SJCRH30 (cell line): ENCODE measurements at regions not wholly inside any gene's neighbourhood (a gene's known extent, or its start where the extent isn't known, plus 50 kb on each side); places are given as distances from the start of the nearest gene placed in this dataset.

Source experiments
- DNase-seq, 2 experiments: peaks; one replicate each; pipeline ENCODE4 v3.0.0-alpha.2; 2015 to 2020
- H3K27ac ChIP-seq: fragments of 250-450 bp; sonication (Bioruptor Pico); 2 replicates; pipeline ENCODE4 v1.5.1; 2020; ENCODE audit warnings: mild to moderate bottlenecking, moderate library complexity
- H3K27me3 ChIP-seq: fragments of 250-450 bp; sonication (Bioruptor Pico); 2 replicates; pipeline ENCODE4 v1.5.1; 2020; ENCODE audit warnings: mild to moderate bottlenecking, moderate library complexity
- H3K36me3 ChIP-seq: fragments of 250-450 bp; sonication (Bioruptor Pico); 2 replicates; pipeline ENCODE4 v1.5.1; 2020; ENCODE audit warnings: mild to moderate bottlenecking, moderate library complexity
- H3K4me1 ChIP-seq: fragments of 250-450 bp; sonication (Bioruptor Pico); 2 replicates; pipeline ENCODE4 v1.5.1; 2020; ENCODE audit warnings: mild to moderate bottlenecking, moderate library complexity
- H3K4me3 ChIP-seq: fragments of 250-450 bp; sonication (Bioruptor Pico); 2 replicates; pipeline ENCODE4 v1.5.1; 2020; ENCODE audit warnings: mild to moderate bottlenecking, moderate library complexity
- H3K9me3 ChIP-seq: fragments of 250-450 bp; sonication (Bioruptor Pico); replicated peaks from 2 replicates; pipeline ENCODE4 v1.5.1; 2020; ENCODE audit warnings: mild to moderate bottlenecking, moderate library complexity

DNA sequence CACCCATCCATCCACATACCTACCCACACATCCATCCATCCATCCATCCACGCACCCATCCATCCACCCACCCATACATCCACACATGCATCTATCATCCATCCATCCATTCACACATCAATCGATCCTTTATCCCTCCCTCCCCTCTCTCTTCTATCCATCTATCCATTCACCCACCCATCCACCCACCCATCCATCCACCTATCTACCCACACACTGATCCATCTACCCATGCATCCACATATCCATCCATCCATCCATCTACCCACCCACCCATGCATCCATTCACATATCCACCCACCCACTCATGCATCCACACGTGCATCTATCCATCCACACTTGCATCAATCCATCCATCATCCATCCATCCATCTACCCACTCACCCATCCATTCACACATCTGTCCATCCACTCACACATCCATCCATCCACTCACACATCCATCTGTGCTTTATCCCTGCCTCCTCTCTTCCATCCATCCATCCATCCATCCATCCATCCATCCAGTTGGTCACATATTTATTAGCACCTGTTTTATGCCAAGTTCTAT lies 366.1 kb downstream of the CTTN start:
- Histone ChIP-seq H3K27me3 (no peaks in the 10 kb centered on the region), H3K36me3 (no peaks in the 10 kb centered on the region), H3K4me1 (no peaks in the 10 kb centered on the region), H3K9me3 (no peaks in the 10 kb centered on the region), H3K4me3 (no peak overlapping the region), H3K27ac (no peak overlapping the region)
- DNase-seq, result no peak

DNA sequence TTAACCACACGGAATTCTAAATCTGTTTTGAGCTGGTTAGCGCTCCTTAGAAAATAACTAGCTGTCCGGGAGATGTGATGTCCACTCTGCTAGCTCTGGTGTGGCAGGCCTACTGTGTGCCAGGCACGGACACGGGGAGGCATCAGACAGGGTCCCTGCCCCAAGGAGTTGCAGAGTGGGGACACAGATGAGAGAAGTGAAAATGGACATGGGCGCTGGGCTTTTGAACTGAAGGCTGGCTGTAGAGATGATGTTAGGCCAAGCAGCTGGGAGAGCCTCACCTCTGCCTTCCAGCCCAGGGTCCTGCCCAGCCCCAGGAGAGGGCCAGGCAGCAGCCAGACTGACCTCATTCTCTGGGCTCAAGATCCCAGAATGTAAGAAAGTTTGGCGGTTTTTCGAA lies 368.6 kb downstream of the CTTN start:
- Histone ChIP-seq H3K27me3 (no peaks in the 10 kb centered on the region), H3K9me3 (no peaks in the 10 kb centered on the region), H3K36me3 (no peaks in the 10 kb centered on the region), H3K4me1 (no peaks in the 10 kb centered on the region), H3K27ac (no peak overlapping the region), H3K4me3 (no peak overlapping the region)
- DNase-seq, result no peak

DNA sequence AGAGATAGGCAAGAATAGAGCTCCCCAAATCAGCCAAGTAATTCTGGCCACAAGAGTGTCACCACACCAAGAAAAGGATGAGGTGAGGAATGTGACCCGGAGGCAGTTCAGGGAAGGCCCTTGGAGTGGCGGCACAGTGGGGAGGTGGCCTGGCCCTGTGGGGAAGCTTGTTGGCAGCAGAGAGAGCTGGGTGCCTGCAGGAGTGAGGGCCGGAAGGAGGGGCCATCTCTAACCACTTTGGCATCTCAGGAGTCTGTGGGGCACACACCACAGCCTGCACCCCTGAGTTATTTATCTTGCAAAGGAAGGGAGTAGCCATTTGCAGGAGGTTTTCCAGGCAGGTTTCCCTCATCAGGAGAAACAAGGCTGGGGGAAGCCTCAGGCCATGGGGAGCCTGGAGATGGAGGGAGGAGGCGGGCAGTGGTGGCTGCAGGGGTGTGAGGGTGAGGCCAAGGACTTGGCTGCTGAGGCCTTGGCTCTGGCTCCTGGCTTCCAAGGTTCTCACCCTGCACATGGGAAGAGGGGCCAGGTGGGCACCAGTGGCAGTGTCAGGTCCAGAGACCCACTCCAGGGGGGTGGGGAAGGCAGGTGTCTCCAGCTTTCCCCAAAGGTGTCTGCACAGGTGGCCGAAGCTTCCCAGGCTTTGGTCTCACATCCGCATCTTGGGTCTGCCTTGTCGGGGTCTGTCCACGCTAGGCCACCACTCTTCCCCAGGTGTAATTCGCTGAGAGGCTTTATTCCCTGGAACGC lies 370.2 kb downstream of the CTTN start:
- Histone ChIP-seq H3K27ac (no peak overlapping the region), H3K36me3 (no peaks in the 10 kb centered on the region), H3K4me3 (no peak overlapping the region), H3K4me1 (no peaks in the 10 kb centered on the region), H3K27me3 (no peaks in the 10 kb centered on the region), H3K9me3 (no peaks in the 10 kb centered on the region)
- no peak for DNase-seq

DNA sequence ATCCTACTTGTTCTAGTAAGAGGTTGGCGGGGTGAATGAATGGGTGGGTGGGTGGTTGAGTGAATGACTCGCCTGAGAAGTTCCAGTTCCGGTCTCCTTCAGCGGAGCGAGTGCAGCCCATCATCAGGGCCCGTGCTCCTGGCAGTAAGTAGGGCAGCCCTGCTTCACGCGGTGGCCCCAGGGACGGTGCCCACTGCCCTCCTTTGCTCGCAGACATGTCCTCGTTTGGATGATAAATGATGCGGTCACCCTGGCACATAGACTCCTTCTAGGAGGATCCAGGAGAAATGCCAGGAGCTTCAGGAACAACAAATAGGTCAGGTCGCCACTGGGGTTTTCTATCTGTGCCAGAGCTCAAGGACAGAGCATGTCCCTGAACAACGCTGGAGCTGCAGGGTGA lies 370.8 kb downstream of the CTTN start:
- Histone ChIP-seq H3K27ac (no peak overlapping the region), H3K4me3 (no peak overlapping the region), H3K9me3 (no peaks in the 10 kb centered on the region), H3K36me3 (no peaks in the 10 kb centered on the region), H3K4me1 (no peaks in the 10 kb centered on the region), H3K27me3 (no peaks in the 10 kb centered on the region)
- no peak for DNase-seq

DNA sequence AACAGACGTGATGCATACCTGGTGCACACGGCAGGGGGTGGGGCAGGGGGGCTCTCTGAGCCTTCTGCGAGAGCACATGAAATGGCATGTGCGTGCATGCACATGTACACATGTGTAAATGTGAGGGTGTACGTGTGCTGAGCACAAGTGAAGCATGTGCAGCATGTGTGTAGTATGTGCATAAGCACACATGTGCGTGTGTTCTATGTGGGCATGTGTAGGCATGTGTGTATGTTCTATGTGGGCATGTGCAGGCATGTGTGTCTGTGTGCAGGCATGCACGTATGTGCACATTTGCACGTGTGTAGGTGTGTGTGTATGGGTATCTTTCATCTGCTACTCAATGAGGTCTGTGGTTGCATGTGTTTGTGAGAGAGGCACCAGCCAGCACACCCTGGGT lies 371.2 kb downstream of the CTTN start:
- Histone ChIP-seq H3K4me1 (no peaks in the 10 kb centered on the region), H3K27me3 (no peaks in the 10 kb centered on the region), H3K4me3 (no peak overlapping the region), H3K9me3 (no peaks in the 10 kb centered on the region), H3K36me3 (no peaks in the 10 kb centered on the region), H3K27ac (no peak overlapping the region)
- DNase-seq, result no peak

DNA sequence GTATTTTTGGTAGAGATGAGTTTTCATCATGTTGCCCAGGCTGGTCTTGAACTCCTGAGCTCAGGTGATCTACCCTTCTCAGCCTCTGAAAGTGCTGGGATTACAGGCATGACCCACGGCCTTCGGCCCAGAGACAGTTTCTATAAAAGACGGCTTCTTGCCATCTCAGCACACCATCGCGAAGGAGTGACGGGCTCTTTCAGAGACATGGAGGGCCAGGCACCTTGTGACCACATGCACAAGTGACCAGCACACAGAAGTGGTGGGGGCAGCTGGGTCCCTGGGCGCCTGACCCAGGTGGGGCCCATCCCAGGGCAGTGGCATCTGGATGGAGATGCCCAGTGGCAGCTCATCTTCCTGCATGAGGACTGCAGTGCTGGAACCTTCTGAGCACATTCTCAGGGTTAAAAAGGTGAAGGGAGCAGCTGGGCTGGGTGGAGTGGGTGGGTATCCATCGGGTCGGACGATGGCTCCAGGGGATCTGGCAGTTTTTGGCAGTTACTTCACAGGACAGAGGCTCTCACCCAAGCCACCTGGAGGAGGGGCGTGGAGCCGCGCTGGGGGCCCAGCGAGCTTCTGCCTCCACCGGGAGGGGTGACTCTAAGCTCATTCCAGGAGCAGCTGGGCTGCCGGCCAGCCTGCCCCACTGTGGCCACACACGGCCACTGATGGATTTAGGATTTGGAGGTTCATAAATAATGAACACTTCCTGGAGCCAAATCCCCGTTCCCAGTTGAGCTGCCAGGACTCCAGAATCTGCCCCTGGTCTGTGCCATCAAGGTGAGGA lies 373.0 kb downstream of the CTTN start:
- Histone ChIP-seq H3K27me3 (no peaks in the 10 kb centered on the region), H3K4me3 (no peak overlapping the region), H3K27ac (no peak overlapping the region), H3K36me3 (no peaks in the 10 kb centered on the region), H3K4me1 (no peaks in the 10 kb centered on the region), H3K9me3 (no peaks in the 10 kb centered on the region)
- no peak for DNase-seq

DNA sequence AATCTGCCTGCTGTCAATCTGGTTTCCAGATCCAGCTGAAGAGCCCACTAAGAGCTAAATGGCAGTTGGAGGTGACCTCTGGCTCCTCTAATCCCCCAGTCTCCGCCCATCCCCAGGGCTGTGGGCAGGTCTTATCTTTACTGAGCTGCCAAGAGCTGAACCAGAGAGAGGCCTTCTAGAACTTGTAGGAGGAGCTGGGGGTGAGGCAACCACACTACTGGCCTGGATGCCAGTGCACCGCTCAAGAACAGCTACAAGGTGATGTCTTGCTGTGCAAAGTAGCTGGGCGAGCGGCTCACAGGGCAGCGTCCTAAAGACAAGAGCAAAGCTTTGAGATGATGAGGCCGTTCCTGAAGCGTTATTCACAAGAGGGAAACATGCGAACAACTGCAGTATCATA lies 374.6 kb downstream of the CTTN start:
- Histone ChIP-seq H3K27me3 (no peaks in the 10 kb centered on the region), H3K4me3 (no peak overlapping the region), H3K36me3 (no peaks in the 10 kb centered on the region), H3K4me1 (no peaks in the 10 kb centered on the region), H3K27ac (no peak overlapping the region), H3K9me3 (no peaks in the 10 kb centered on the region)
- no peak for DNase-seq

DNA sequence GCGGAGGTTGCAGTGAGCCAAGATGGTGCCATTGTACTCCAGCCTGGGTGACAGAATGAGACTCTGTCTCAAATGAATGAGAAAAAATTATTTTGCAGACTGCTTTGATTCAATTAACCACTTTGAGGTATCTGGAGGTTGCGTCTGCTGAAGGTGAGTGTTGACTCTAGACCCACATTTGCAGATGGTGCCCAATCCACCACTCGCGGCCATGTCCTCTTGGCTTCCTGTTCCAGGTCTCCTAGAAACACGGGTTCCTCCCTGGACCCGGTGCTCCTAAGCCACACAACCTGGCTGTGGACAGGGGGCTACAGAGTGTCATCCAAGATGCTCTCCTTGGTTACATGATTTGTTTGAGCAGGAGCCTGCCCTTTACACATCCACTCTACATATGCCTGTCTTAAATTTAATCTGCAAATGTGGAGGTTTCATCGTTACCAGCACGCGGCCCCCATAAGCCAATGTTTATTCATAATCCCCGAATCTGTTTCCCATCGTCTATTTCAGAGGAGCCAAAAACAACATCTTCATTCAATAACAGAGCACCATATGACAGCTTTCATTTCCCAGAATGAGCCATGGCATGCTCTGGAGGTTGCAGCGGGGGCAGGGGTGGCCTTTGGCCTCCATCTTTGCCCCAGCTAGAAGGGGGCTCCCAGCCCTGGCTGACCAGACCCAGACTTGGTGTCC lies 377.2 kb downstream of the CTTN start:
- Histone ChIP-seq H3K4me3 (no peak overlapping the region), H3K27me3 (no peaks in the 10 kb centered on the region), H3K4me1 (no peaks in the 10 kb centered on the region), H3K36me3 (no peaks in the 10 kb centered on the region), H3K27ac (no peak overlapping the region), H3K9me3 (no peaks in the 10 kb centered on the region)
- DNase-seq, result no peak

DNA sequence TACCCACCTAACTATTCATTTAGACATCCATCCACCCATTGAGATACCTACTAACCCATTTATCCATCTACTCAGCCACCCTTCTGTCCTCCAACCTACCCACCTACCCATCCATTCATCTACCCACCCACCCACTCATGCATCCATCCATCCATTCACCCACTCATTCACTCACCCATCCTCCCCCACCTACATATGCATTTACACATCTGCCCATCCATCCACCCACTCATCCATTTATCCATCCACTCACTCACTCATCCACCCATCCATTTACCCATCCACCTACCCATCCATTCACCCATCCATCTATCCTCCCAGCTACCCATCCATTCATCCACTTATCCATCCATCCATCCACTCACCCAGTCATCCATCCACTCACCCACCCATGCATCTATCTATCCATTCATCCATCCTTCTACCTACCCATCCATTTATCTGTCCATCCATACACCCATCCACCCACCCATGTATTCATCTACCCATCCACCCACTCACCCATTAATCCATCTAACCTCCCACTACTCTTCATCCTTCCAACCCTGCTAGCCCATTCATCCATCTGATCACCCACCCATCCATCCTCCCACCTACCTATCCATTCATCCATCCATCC lies 378.7 kb downstream of the CTTN start:
- Histone ChIP-seq H3K4me3 (no peak overlapping the region), H3K27me3 (no peaks in the 10 kb centered on the region), H3K9me3 (no peaks in the 10 kb centered on the region), H3K27ac (no peak overlapping the region), H3K36me3 (no peaks in the 10 kb centered on the region), H3K4me1 (no peaks in the 10 kb centered on the region)
- no peak for DNase-seq

DNA sequence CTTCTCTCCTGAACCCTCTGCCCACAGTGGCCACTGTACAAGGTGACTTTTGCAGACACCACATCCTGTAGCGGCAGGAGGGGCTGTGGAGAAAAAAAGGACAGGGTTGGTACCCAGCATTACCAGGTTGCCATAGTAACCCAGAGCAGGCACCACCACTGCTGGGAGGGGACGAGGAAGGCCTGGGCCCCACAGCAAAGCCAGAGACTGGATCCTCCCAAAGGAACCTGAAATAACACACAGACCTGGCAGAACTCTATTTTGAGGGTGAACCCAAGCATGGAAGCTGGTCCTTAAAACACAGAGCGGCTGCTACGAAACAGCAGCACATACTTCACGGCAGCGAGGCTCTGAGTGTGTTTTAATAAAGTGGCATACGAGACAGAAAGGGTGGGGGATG lies 380.6 kb downstream of the CTTN start:
- H3K27me3 ChIP-seq, result no peaks in the 10 kb centered on the region
- H3K4me1 ChIP-seq, result no peaks in the 10 kb centered on the region
- no peak overlapping the region for H3K27ac ChIP-seq
- H3K9me3 ChIP-seq, result no peaks in the 10 kb centered on the region
- DNase-seq, result no peak
- no peaks in the 10 kb centered on the region for H3K36me3 ChIP-seq
- no peak overlapping the region for H3K4me3 ChIP-seq

DNA sequence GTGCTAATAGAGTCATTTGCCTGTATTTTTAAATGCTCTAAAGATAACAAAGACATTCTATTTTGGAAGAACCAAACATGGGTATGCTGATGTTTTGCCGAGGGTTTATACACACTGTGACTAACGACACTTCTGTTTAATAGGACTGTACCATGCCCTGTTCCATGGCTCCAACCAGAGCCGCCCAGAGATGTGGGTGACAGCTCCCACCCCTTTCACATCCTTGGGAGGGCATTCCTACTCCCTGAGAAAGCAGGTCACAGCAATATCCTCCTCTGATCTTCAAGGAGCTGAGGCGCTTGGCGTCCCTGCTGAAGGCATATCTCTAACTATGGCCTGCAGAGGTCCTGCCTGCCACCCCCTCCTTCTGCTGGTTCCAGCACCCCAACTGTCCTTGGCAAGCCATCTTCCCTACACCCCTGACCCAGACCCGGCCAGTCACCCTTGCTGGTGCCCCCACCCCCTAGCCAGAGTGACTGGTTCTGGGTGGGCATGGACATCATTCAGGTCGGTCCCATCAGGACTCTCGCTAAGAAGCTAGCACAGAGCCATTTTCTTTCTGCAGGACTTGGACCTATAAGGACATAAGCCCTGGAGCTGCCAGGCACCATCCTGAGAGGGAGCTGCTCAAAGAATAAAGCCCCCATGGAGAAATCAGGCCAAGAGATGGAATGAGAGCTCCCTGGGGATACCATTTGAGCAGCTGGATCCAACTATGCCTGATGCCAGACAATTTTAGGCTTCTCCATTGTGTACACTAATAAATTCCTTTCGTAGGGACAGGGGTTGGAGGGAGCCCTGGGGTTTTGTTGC lies 381.3 kb downstream of the CTTN start:
- no peak overlapping the region for H3K4me3 ChIP-seq
- no peaks in the 10 kb centered on the region for H3K9me3 ChIP-seq
- H3K4me1 ChIP-seq, result no peaks in the 10 kb centered on the region
- DNase-seq, result no peak
- no peaks in the 10 kb centered on the region for H3K27me3 ChIP-seq
- H3K27ac ChIP-seq, result no peak overlapping the region
- H3K36me3 ChIP-seq, result no peaks in the 10 kb centered on the region

DNA sequence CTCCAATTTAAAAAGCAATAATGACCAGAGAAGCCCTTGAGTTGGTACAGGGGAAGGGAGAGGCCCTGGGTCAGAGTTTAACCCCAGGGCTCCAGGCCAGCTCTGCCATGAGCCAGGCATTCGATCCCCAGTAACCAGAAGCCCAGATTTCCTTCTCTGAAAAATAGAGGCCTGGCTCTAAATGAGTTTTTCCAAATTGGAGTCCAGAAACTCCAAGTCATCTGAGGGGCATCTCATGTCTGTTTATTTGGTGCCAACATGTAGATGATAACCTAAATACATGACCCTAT lies 381.9 kb downstream of the CTTN start:
- Histone ChIP-seq H3K4me3 (no peak overlapping the region), H3K9me3 (no peaks in the 10 kb centered on the region), H3K4me1 (no peaks in the 10 kb centered on the region), H3K27me3 (no peaks in the 10 kb centered on the region), H3K36me3 (no peaks in the 10 kb centered on the region), H3K27ac (no peak overlapping the region)
- DNase-seq, result no peak

DNA sequence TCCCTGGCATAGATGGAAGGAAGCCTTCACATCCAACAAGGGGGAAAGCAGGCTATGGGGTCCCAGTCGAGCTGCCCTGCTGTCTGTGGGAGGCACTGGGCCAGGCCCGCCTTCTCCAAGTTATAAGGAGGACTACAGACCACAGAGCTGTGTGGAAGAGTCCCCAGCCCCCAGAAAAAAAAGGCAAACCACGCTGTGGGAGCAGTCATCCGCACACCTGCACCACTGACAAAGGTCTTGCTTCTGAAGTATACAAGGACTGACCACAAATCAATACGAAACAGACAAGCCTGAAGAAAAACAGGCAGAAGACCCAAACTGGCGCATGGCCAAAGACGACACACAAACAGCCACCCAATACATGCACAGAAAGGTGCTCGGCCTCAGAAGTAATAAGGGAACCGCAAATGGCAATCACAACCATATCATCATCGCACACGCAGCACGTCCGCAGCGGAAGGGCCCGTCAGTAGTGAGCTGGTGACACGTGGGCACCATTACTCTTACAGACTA lies 384.1 kb downstream of the CTTN start:
- H3K4me1 ChIP-seq, result no peaks in the 10 kb centered on the region
- DNase-seq, result no peak
- no peaks in the 10 kb centered on the region for H3K9me3 ChIP-seq
- H3K4me3 ChIP-seq, result no peak overlapping the region
- no peaks in the 10 kb centered on the region for H3K36me3 ChIP-seq
- no peaks in the 10 kb centered on the region for H3K27me3 ChIP-seq
- H3K27ac ChIP-seq, result no peak overlapping the region

DNA sequence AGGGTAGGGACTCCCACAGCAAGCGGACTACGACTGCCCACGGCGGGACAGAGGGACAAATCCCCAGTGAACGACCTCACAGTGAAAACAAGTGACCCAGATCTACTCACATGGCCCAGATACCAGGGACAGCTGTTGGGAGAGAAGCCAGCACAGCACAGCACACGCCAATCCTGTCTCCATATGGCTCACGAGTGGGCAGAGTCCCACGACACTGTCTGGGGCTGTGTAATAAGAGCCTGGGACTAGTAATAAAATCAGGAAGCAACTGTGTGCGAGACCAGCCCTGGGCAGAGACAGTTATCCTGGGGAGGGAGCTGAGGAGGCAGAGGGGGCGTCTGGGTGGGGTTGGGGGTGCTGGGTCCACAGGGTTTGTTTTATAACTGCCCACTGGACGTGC lies 385.0 kb downstream of the CTTN start:
- Histone ChIP-seq H3K27ac (no peak overlapping the region), H3K4me1 (no peaks in the 10 kb centered on the region), H3K27me3 (no peaks in the 10 kb centered on the region), H3K4me3 (no peak overlapping the region), H3K36me3 (no peaks in the 10 kb centered on the region), H3K9me3 (no peaks in the 10 kb centered on the region)
- no peak for DNase-seq
